Adrenal gland (tissue), 5 donors: ENCODE measurements at regions not wholly inside any gene's neighbourhood (a gene's known extent, or its start where the extent isn't known, plus 50 kb on each side); places are given as distances from the start of the nearest gene placed in this dataset.

Experiments used
- CTCF ChIP-seq, 6 experiments: fragments of 450-650 bp in 4 of 6; fragments of 200-600 bp in 2 of 6; sonication (generic) in 1 of 6; IDR thresholded peaks; 1 replicate in 5 of 6; 2 replicates in 1 of 6; pipeline versions ENCODE4 v1.5.1 to v1.8.0; 2016 to 2021; ENCODE audit warnings: antibody characterized with exemption in 6 of 6, mild to moderate bottlenecking in 2 of 6, moderate library complexity in 1 of 6
- POLR2A ChIP-seq, 2 donors: fragments of 450-650 bp; IDR thresholded peaks; one replicate each; pipeline ENCODE4 v1.6.1; 2017; ENCODE audit warnings: antibody characterized with exemption in 2 of 2, mild to moderate bottlenecking in 2 of 2, moderate library complexity in 1 of 2
- donor health status: DM: no; HTN: no; CAD: no.

DNA sequence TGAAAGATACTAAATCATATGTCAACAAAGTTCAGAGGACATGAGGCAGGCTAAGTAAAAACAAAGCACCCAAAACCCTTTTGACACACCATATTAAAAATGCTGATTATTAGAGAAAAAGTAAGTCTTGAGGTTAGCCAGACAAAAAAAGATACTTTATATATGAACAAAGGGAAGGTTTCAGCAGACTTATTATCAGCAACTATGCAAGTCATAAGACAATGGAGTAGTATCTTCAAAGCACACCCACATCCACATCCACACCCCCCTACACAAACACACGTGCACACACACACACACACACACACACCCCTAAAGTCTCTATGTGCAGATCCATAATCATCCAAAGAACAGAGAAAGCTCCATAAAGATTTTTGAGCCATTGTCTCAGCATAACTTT is 1373.9 kb upstream of the CELF2 start:
- TF ChIP-seq CTCF (IDR thresholded peaks at IDR 0.05) (no peak), POLR2A (IDR thresholded peaks at IDR 0.05) (no peak)
